Panc1 (cell line): ENCODE measurements at regions not wholly inside any gene's neighbourhood (a gene's known extent, or its start where the extent isn't known, plus 50 kb on each side); places are given as distances from the start of the nearest gene placed in this dataset.

Experiments
- ATAC-seq: fragments of 200-7000 bp; cut with Tn5 transposase; 2 replicates; pipeline ENCODE4 v1.9.1; 2020; ENCODE audit warnings: mild to moderate bottlenecking, moderate library complexity
- BruUV-seq: library from RNA; stranded (reverse); fragments of 400-500 nt; replicated peaks from 2 replicates; lab custom pipeline; 2021; lab: Mats Ljungman, UMichigan
- CTCF ChIA-PET: fragments of 300-600 bp; sonication (Branson Sonifier 250); formaldehyde crosslinking; loops from one replicate; lab custom pipeline; 2022; ENCODE audit warnings: antibody characterized with exemption; lab: Charles Lee
- POLR2A ChIA-PET: fragments of 300-600 bp; sonication (Branson Sonifier 250); formaldehyde crosslinking; loops from one replicate; lab custom pipeline; 2022; ENCODE audit warnings: antibody characterized with exemption; lab: Charles Lee
- DNase-seq: peaks from one replicate; pipeline ENCODE4 v3.0.0-alpha.2; 2010; ENCODE audit warnings: low read depth, low spot score
- H3K27ac ChIP-seq: 2 replicates; pipeline ENCODE4 v1.5.1; 2011; ENCODE audit warnings: mild to moderate bottlenecking, low read length, inconsistent platforms
- H3K27me3 ChIP-seq: fragments of 200-500 bp; sonication (Bioruptor generic); 2 replicates; pipeline ENCODE4 v1.6.0; 2014; ENCODE audit warnings: low read length, inconsistent platforms; ENCODE audit not compliant: control insufficient read depth, insufficient read depth
- H3K36me3 ChIP-seq: fragments of 200-500 bp; sonication (Bioruptor generic); 2 replicates; pipeline ENCODE4 v1.5.1; 2014; ENCODE audit warnings: inconsistent platforms, mild to moderate bottlenecking, low read length, moderate library complexity; ENCODE audit not compliant: control insufficient read depth, insufficient read depth
- H3K4me1 ChIP-seq: 2 replicates; pipeline ENCODE4 v1.5.1; 2011; ENCODE audit warnings: inconsistent platforms, mild to moderate bottlenecking, low read length, moderate library complexity; ENCODE audit not compliant: control insufficient read depth, insufficient read depth
- H3K4me3 ChIP-seq, 2 experiments: 2 replicates each; pipeline ENCODE4 v1.5.1; 2011 to 2012; ENCODE audit warnings: low read depth in 2 of 2, low read length in 2 of 2, mild to moderate bottlenecking in 2 of 2, inconsistent platforms in 1 of 2, moderate library complexity in 1 of 2
- H3K9me3 ChIP-seq: fragments of 200-500 bp; sonication (Bioruptor generic); 2 replicates; pipeline ENCODE4 v1.5.1; 2014; ENCODE audit warnings: low read depth, mild to moderate bottlenecking, inconsistent platforms, low read length, moderate library complexity; ENCODE audit not compliant: control insufficient read depth, insufficient read depth
- CTCF ChIP-seq: fragments of 450-650 bp; IDR thresholded peaks from 2 replicates; pipeline ENCODE4 v1.5.1; 2017; ENCODE audit warnings: mild to moderate bottlenecking
- POLR2AphosphoS5 ChIP-seq: IDR thresholded peaks from 2 replicates; pipeline ENCODE4 v1.6.1; 2012; ENCODE audit warnings: mild to moderate bottlenecking, low read depth, low read length, moderate library complexity
- REST ChIP-seq, 2 experiments: IDR thresholded peaks; 2 replicates each; pipeline ENCODE4 v1.6.1; 2011 to 2012; ENCODE audit warnings: low read depth in 2 of 2, control low read depth in 1 of 2, low read length in 1 of 2, mild to moderate bottlenecking in 1 of 2, moderate library complexity in 1 of 2; ENCODE audit not compliant: insufficient read depth in 1 of 2
- SIN3A ChIP-seq: IDR thresholded peaks from 2 replicates; pipeline ENCODE4 v1.6.1; 2012; ENCODE audit warnings: low read depth, mild to moderate bottlenecking, low read length, moderate library complexity, borderline replicate concordance; ENCODE audit not compliant: insufficient read depth
- TCF7L2 ChIP-seq: IDR thresholded peaks from 2 replicates; pipeline ENCODE4 v1.6.1; 2011; ENCODE audit warnings: mild to moderate bottlenecking, low read depth, low read length, inconsistent platforms
- in situ Hi-C: cut with HindIII; loops from 2 replicates; pipeline ENCODE4 v1.10.0; 2016; ENCODE audit warnings: low sequenced_read_pairs, low pct_unique_long_range_greater_than_20kb
- intact Hi-C: fragments of 100-400 bp; cut with micrococcal nuclease; formaldehyde crosslinking; loops from one replicate; pipeline ENCODE4 v1.10.0; 2022; ENCODE audit not compliant: unreplicated experiment

- ChIA-PET CTCF (no interaction called here), POLR2A (no interaction called here)
- in situ Hi-C loops: no loop called here
- no peaks in the 10 kb centered on the region for H3K4me1 ChIP-seq
- DNase-seq: no peak
- TF ChIP-seq CTCF (no peak), REST (IDR thresholded peaks at IDR 0.05; ENCODE audit: insufficient read depth in 1 of 2, low read depth in 2 of 2, low read length in 1 of 2) (no peak)
- H3K27me3 ChIP-seq: no peaks in the 10 kb centered on the region
- H3K4me3 ChIP-seq: no peak overlapping the region
- no peaks in the 10 kb centered on the region for H3K9me3 ChIP-seq
- no TSS peak for BruUV-seq
- ATAC-seq: no peak
- no peak overlapping the region for H3K27ac ChIP-seq
- H3K36me3 ChIP-seq: no peaks in the 10 kb centered on the region
- intact Hi-C loops: no loop called here
These were observed 334.9 kb upstream of the DDX53 start for GRCh38 chrX:22664826-22665225.

GRCh38 chrX:22665818-22666217, 333.9 kb upstream of the DDX53 start:
- Histone ChIP-seq H3K9me3 (no peaks in the 10 kb centered on the region), H3K36me3 (no peaks in the 10 kb centered on the region), H3K27me3 (no peaks in the 10 kb centered on the region), H3K4me3 (no peak overlapping the region), H3K27ac (no peak overlapping the region), H3K4me1 (no peaks in the 10 kb centered on the region)
- POLR2A ChIA-PET: no interaction called here
- in situ Hi-C loops (no loop called here), intact Hi-C loops (no loop called here)
- DNase-seq (no peak), ATAC-seq (no peak)
- no TSS peak for BruUV-seq
- TF ChIP-seq SIN3A: no peak
- TF ChIP-seq TCF7L2: no peak
- no peak for TF ChIP-seq REST (IDR thresholded peaks at IDR 0.05; ENCODE audit: insufficient read depth in 1 of 2, low read depth in 2 of 2, low read length in 1 of 2)
- TF ChIP-seq CTCF: no peak
- no peak for TF ChIP-seq POLR2AphosphoS5
- CTCF ChIA-PET: no interaction called here
